Caco-2 (cell line): ENCODE measurements at regions not wholly inside any gene's neighbourhood (a gene's known extent, or its start where the extent isn't known, plus 50 kb on each side); places are given as distances from the start of the nearest gene placed in this dataset.

Experiments used
- BruUV-seq: library from RNA; stranded (reverse); fragments of 400-500 nt; replicated peaks from 2 replicates; lab custom pipeline; 2021; lab: Mats Ljungman, UMichigan
- CTCF ChIA-PET: fragments of 300-600 bp; sonication (Branson Sonifier 250); formaldehyde crosslinking; loops from one replicate; lab custom pipeline; 2022; ENCODE audit warnings: antibody characterized with exemption; lab: Charles Lee
- POLR2A ChIA-PET: fragments of 300-600 bp; sonication (Branson Sonifier 250); formaldehyde crosslinking; loops from one replicate; lab custom pipeline; 2022; ENCODE audit warnings: antibody characterized with exemption; lab: Charles Lee
- DNase-seq, 2 experiments: peaks; one replicate each; pipeline versions ENCODE4 v3.0.0 to v3.0.0-alpha.2; 2020 to 2022
- H3K27me3 ChIP-seq: replicated peaks from 2 replicates; pipeline ENCODE4 v1.6.0; 2011; ENCODE audit warnings: low read length; ENCODE audit not compliant: control insufficient read depth, insufficient read depth
- H3K36me3 ChIP-seq: 2 replicates; pipeline ENCODE4 v1.5.1; 2011; ENCODE audit warnings: low read length; ENCODE audit not compliant: control insufficient read depth, insufficient read depth
- H3K4me1 ChIP-seq: fragments of 250-450 bp; sonication (Bioruptor Pico); 2 replicates; pipeline ENCODE4 v1.5.1; 2020; ENCODE audit warnings: mild to moderate bottlenecking
- H3K4me3 ChIP-seq: 2 replicates; pipeline ENCODE4 v1.5.1; 2011; ENCODE audit warnings: low read depth, mild to moderate bottlenecking, control low read depth, low read length
- H3K9me3 ChIP-seq: fragments of 250-450 bp; sonication (Bioruptor Pico); 2 replicates; pipeline ENCODE4 v1.5.1; 2020; ENCODE audit warnings: mild to moderate bottlenecking, moderate library complexity
- H3K27ac Mint-ChIP-seq: one replicate; pipeline ENCODE4 v1.8.0; 2022; ENCODE audit warnings: mixed read lengths; ENCODE audit not compliant: unreplicated experiment
- H3K27me3 Mint-ChIP-seq: one replicate; pipeline ENCODE4 v1.8.0; 2022; ENCODE audit warnings: mixed read lengths; ENCODE audit not compliant: insufficient read depth, unreplicated experiment
- H3K36me3 Mint-ChIP-seq: one replicate; pipeline ENCODE4 v1.8.0; 2022; ENCODE audit warnings: mild to moderate bottlenecking, mixed read lengths; ENCODE audit not compliant: insufficient read depth, unreplicated experiment
- H3K4me1 Mint-ChIP-seq: one replicate; pipeline ENCODE4 v1.8.0; 2022; ENCODE audit warnings: low read depth, mixed read lengths; ENCODE audit not compliant: unreplicated experiment
- H3K4me3 Mint-ChIP-seq: one replicate; pipeline ENCODE4 v1.8.0; 2022; ENCODE audit warnings: mild to moderate bottlenecking, moderate library complexity, mixed read lengths; ENCODE audit not compliant: unreplicated experiment
- H3K9me3 Mint-ChIP-seq: one replicate; pipeline ENCODE4 v1.8.0; 2022; ENCODE audit warnings: mixed read lengths; ENCODE audit not compliant: unreplicated experiment
- intact Hi-C: fragments of 100-400 bp; cut with micrococcal nuclease; formaldehyde crosslinking; loops from one replicate; pipeline ENCODE4 v1.10.0; 2022; ENCODE audit not compliant: unreplicated experiment
- TF ChIP-seq, protein P1 (sequence below), 2 experiments: fragments of 200-600 bp in 1 of 2; IDR thresholded peaks; 1 replicate in 1 of 2; 2 replicates in 1 of 2; pipeline versions ENCODE4 v1.5.1 to v1.8.0; 2011 to 2022; ENCODE audit warnings: antibody characterized with exemption in 1 of 2, control low read depth in 1 of 2, inconsistent platforms in 1 of 2, low read depth in 1 of 2, low read length in 1 of 2, mild to moderate bottlenecking in 1 of 2, moderate library complexity in 1 of 2; ENCODE audit not compliant: insufficient read depth in 1 of 2, severe bottlenecking in 1 of 2, unreplicated experiment in 1 of 2

GRCh38 chr6:16921399-16922110 lies 160.3 kb upstream of the ATXN1 start:
- Mint-ChIP-seq H3K4me3 (no peak overlapping the region), H3K27me3 (peaks cover 11% of the 10 kb centered on the region), H3K4me1 (no peaks in the 10 kb centered on the region), H3K36me3 (no peaks in the 10 kb centered on the region), H3K9me3 (no peaks in the 10 kb centered on the region), H3K27ac (no peak overlapping the region)
- H3K27me3 ChIP-seq, result no peaks in the 10 kb centered on the region
- ChIA-PET POLR2A (no interaction called here), CTCF (no interaction called here)
- H3K9me3 ChIP-seq, result no peaks in the 10 kb centered on the region
- DNase-seq, result no peak
- no peaks in the 10 kb centered on the region for H3K36me3 ChIP-seq
- H3K4me3 ChIP-seq, result no peak overlapping the region
- BruUV-seq, result no TSS peak
- no peaks in the 10 kb centered on the region for H3K4me1 ChIP-seq
- TF ChIP-seq, protein P1, sequence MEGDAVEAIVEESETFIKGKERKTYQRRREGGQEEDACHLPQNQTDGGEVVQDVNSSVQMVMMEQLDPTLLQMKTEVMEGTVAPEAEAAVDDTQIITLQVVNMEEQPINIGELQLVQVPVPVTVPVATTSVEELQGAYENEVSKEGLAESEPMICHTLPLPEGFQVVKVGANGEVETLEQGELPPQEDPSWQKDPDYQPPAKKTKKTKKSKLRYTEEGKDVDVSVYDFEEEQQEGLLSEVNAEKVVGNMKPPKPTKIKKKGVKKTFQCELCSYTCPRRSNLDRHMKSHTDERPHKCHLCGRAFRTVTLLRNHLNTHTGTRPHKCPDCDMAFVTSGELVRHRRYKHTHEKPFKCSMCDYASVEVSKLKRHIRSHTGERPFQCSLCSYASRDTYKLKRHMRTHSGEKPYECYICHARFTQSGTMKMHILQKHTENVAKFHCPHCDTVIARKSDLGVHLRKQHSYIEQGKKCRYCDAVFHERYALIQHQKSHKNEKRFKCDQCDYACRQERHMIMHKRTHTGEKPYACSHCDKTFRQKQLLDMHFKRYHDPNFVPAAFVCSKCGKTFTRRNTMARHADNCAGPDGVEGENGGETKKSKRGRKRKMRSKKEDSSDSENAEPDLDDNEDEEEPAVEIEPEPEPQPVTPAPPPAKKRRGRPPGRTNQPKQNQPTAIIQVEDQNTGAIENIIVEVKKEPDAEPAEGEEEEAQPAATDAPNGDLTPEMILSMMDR (IDR thresholded peaks at IDR 0.05; ENCODE audit: insufficient read depth in 1 of 2, low read depth in 1 of 2, low read length in 1 of 2, severe bottlenecking in 1 of 2, unreplicated experiment in 1 of 2), result no peak
- intact Hi-C loops, result no loop called here

- ChIA-PET POLR2A (no interaction called here), CTCF (no interaction called here)
- H3K9me3 Mint-ChIP-seq, result no peaks in the 10 kb centered on the region
- Histone ChIP-seq H3K4me3 (no peak overlapping the region), H3K9me3 (no peaks in the 10 kb centered on the region; the same call in 1 of the 2 replicates), H3K4me1 (no peaks in the 10 kb centered on the region), H3K36me3 (no peaks in the 10 kb centered on the region), H3K27me3 (no peaks in the 10 kb centered on the region)
- H3K27me3 Mint-ChIP-seq, result peaks cover 8% of the 10 kb centered on the region
- intact Hi-C loops, result no loop called here
- no peak overlapping the region for H3K4me3 Mint-ChIP-seq
- BruUV-seq, result no TSS peak
- peak; percentile 14 to 34 for DNase-seq
- H3K27ac Mint-ChIP-seq, result no peak overlapping the region
- H3K36me3 Mint-ChIP-seq, result no peaks in the 10 kb centered on the region
- no peaks in the 10 kb centered on the region for H3K4me1 Mint-ChIP-seq
- TF ChIP-seq, protein P1 (IDR thresholded peaks at IDR 0.05; ENCODE audit: insufficient read depth in 1 of 2, low read depth in 1 of 2, low read length in 1 of 2, severe bottlenecking in 1 of 2, unreplicated experiment in 1 of 2), result no peak
Measured at GRCh38 chr6:16918586-16918985, 157.3 kb upstream of the ATXN1 start.

- Histone ChIP-seq H3K4me3 (no peak overlapping the region), H3K4me1 (0 out of 2 replicates have a peak, but pooled peaks cover 5% of the 10 kb centered on the region), H3K9me3 (peaks cover 6% of the 10 kb centered on the region; the same call in 1 of the 2 replicates), H3K27me3 (no peaks in the 10 kb centered on the region), H3K36me3 (no peaks in the 10 kb centered on the region)
- Mint-ChIP-seq H3K4me3 (no peak overlapping the region), H3K27me3 (peaks cover 4% of the 10 kb centered on the region), H3K36me3 (no peaks in the 10 kb centered on the region), H3K9me3 (no peaks in the 10 kb centered on the region), H3K27ac (no peak overlapping the region), H3K4me1 (peaks cover 7% of the 10 kb centered on the region)
- TF ChIP-seq, protein P1 (IDR thresholded peaks at IDR 0.05; ENCODE audit: insufficient read depth in 1 of 2, low read depth in 1 of 2, low read length in 1 of 2, severe bottlenecking in 1 of 2, unreplicated experiment in 1 of 2), result no peak
- intact Hi-C loops, result no loop called here
- ChIA-PET CTCF (no interaction called here), POLR2A (no interaction called here)
- DNase-seq, result no peak
- BruUV-seq, result no TSS peak
Measured at GRCh38 chr6:16914184-16914583, 152.9 kb upstream of the ATXN1 start.
